HG02588 (cell line): ENCODE measurements at regions not wholly inside any gene's neighbourhood (a gene's known extent, or its start where the extent isn't known, plus 50 kb on each side); places are given as distances from the start of the nearest gene placed in this dataset.
A peak's percentile ranks its signal among the peaks of the same experiment; 100 is the strongest.
"Not testable (repeated sequence)": the region's sequence is repeated elsewhere in the genome, so short reads cannot be mapped to it uniquely, and the experiment has no call there.

ENCODE experiments used
- ATAC-seq: cut with Tn5 transposase; IDR thresholded peaks from one replicate; pipeline ENCODE4 v1.9.1; 2021; ENCODE audit warnings: mild to moderate bottlenecking, moderate library complexity; ENCODE audit not compliant: unreplicated experiment

- ATAC-seq: peak; percentile 51
Measured at GRCh38 chr4:38411092-38411491, 252.9 kb upstream of the KLF3 start.

- no peak for ATAC-seq
Measured at GRCh38 chr4:38411981-38412536, 251.9 kb upstream of the KLF3 start.

DNA sequence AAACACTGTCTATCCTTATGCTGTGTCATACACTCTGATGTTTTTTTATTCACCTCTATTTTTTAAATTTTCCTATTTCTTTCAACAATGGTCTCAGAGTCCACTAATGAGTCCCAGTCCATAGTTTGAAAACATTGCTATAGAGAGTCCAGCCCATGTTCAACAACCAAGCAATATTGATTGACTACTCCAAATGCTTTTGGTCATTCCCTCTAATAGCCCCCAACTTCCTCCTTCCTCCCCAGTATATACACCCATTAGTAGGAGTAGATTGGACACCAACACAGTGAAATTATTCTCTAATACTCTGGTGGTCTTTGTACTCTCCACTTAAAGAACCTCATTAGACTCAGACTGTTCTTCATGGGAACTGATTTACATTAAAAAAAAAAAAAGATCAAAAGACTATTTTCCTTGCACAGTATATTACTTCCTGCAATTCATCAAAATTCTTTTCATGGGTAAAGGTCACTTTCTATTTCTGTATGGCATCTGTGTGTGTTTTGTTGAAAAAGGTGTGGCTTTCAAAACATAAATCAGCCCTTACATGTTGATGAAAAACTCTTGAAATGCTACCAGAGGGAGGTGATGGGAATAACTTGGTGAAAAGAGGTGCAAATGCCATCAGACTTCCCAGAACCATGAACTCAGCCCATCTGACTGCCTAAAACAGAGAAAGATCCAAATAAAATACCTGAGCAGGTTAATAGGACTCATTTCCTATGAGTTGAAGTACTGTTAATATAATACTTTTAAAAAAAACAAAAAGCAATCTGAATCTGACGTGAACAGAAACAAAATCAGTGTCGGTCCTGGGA, 250.3 kb upstream of the KLF3 start:
- no peak for ATAC-seq

- no peak for ATAC-seq
Measured at GRCh38 chr4:38414410-38414809, 249.6 kb upstream of the KLF3 start.

- ATAC-seq: no peak
Measured at GRCh38 chr4:38415682-38416081, 248.3 kb upstream of the KLF3 start.

- no peak for ATAC-seq
Measured at GRCh38 chr4:38416450-38417014, 247.5 kb upstream of the KLF3 start.

- not testable (repeated sequence) for ATAC-seq
Measured at GRCh38 chr4:38420254-38420653, 243.7 kb upstream of the KLF3 start.

GRCh38 chr4:38422850-38423249, 241.1 kb upstream of the KLF3 start:
- ATAC-seq: no peak

- no peak for ATAC-seq
Measured at GRCh38 chr4:38424151-38424871, 239.7 kb upstream of the KLF3 start.

- no peak for ATAC-seq
Measured at GRCh38 chr4:38426532-38426931, 237.5 kb upstream of the KLF3 start.

DNA sequence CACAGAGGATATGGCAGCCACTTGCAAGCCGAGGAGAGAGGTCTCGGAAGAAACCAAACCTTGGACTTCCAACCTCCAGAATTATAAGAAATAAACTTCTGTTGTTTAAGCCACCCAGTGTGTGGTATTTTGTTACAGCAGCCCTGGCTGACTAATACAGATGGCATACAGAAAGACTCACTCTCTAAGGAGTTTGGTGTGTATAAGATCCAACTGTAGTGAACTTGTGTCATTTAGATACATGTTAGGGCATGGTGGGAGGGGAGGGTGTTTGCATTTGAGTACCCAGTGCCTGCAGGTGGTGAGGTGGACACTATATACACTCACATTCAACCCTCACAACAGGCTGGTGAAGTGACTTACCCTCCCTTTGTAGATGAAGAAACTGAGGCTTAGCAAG, 233.2 kb upstream of the KLF3 start:
- ATAC-seq: no peak

DNA sequence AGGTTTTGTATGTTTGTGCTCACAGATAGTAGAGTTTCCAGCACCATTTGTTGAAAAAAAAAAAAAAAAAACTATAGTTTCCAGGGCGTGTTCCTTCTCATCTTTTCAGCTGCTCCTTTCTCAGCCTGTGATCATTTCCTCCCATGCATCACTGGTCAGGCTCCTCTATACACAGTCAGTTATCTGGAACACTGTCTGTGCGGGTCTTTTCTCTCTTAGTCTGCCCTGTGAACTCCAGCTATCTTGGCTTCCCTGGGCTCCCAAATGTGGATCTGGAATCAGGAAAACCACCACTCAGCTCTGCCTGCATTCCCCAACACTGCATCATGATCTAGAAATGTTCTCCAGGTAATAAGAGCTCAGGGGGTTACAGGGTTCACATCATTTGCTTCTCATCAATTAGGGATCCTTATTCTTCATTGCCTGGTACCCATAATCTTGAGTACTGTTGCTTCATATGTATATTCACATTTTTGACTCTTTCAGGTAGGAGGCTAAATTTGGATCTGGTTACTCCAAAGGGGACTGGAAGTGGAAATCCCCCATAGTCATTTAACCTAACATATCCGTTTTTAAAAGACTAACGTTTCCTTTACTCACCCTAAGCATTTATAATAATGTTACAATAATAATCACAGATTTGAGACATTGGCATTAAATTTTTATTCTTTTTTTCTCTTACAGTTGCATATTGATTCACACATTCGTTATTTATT, 221.8 kb upstream of the KLF3 start:
- no peak for ATAC-seq

- ATAC-seq: no peak
Measured at GRCh38 chr4:38449506-38450174, 214.4 kb upstream of the KLF3 start.

- no peak for ATAC-seq
Measured at GRCh38 chr4:38452009-38452408, 212.0 kb upstream of the KLF3 start.

DNA sequence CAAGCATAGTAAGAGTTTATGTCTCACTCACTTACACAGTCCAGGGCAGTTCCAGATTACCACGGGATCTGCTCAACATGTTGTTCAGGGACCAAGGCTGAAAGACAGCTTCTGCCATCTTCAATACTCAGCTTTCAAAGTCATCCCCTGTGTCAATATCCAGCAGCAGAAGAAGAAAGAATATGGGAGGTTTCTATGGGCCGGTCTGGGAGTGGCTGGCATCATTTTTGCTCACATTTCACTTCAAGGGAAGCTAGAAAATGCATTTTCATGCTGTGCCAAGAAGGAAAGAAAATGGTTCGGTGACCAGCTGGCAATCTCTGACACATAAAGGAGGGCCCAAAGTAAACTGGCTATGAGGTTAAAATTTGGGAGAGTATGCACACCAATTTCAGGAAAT, 211.5 kb upstream of the KLF3 start:
- ATAC-seq: no peak

DNA sequence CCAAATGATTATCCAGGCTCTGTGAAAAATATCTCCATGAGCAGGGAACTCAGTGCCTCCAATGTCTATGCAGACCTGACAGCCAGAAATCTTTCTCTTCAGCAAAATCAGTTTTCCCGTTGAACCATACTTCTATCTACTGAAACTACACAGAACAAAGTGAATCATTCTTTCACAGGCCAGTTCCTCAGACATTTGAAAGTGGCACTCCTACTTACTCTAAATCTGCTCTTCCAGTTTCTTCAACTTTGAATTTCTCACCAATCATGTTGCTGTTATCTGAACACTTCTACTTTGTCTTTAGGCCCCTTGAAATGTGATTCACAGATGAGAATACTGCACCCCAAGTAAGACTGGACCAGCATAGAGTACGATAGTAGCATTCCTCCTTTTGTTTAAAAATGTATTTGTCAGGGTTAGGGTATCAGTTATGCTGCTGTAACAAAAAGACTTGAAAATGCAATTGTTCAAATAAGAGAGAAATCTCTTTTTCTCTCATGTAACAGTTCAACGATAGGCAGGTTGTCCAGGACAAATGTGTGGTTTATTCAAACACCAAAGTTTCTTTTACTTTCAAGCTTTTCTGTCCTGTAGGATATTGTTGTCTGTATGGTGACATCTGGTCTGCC, 210.6 kb upstream of the KLF3 start:
- no peak for ATAC-seq

DNA sequence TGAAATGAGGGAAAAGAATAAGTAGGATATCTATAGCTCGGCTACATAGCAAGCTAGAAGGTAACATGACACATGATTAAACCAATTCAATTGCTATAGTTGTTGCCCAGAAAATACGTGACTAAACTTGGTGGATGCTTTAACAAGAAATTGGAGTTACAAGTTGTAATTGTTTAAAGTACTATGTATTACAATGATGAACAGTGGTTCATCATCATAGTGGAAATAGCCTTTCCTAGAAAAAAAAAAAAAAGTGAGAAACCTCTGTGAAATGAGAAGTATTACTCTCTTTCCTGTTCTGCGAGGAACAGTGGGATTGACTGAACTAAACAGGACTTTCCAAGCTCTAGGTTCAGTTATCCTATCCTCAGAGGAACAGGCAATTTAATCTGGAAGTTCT, 209.7 kb upstream of the KLF3 start:
- no peak for ATAC-seq

- peak; percentile 81 for ATAC-seq
Measured at GRCh38 chr4:38455092-38455862, 208.7 kb upstream of the KLF3 start.

- ATAC-seq: no peak
Measured at GRCh38 chr4:38456096-38456495, 207.9 kb upstream of the KLF3 start.
